A673 (cell line): ENCODE measurements at regions not wholly inside any gene's neighbourhood (a gene's known extent, or its start where the extent isn't known, plus 50 kb on each side); places are given as distances from the start of the nearest gene placed in this dataset.

Experiments used
- CTCF ChIP-seq: fragments of 300-800, 200-600 bp; sonication (generic); conservative IDR thresholded peaks from 2 replicates; pipeline ENCODE4 v1.5.1; 2017; ENCODE audit warnings: low read depth, mild to moderate bottlenecking, antibody characterized with exemption, low read length, moderate library complexity, mixed read lengths
- EZH2 ChIP-seq: fragments of 200-600 bp; sonication (generic); IDR thresholded peaks from 2 replicates; pipeline ENCODE4 v1.6.1; 2017; ENCODE audit warnings: borderline replicate concordance, low read depth, mild to moderate bottlenecking, mixed read lengths, antibody characterized with exemption, low read length; ENCODE audit not compliant: poor library complexity, severe bottlenecking

DNA sequence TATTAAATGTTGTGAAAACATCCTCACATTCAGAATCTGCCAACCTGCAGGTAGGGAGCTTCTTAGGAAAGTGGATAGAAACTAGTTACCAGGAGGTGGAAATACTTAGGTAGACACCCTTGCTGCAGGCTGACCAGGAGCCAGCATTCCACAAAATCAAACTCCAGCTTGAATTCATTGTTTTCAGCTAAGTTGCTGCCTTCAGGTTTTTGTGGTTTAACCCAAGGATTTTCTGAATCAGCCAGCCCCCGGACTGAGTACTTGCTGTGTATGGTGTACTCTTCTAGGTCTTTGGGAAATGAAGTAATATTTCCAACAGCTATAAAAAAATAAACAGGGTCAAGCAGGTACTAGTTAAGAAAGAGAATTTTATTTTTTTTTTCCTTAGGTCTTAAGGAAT, 192.1 kb upstream of the CHST9 start:
- TF ChIP-seq EZH2 (no peak), CTCF (no peak)
